Activated CD4-positive, alpha-beta T cell treated with anti-CD3 and anti-CD28 coated beads for 36 hours (primary cell): ENCODE measurements at regions not wholly inside any gene's neighbourhood (a gene's known extent, or its start where the extent isn't known, plus 50 kb on each side); places are given as distances from the start of the nearest gene placed in this dataset.
A peak's percentile ranks its signal among the peaks of the same experiment; 100 is the strongest.
"Not testable (repeated sequence)": the region's sequence is repeated elsewhere in the genome, so short reads cannot be mapped to it uniquely, and the experiment has no call there.

Experiments used
- ATAC-seq: fragments of 200-7000 bp; cut with Tn5 transposase; one replicate; pipeline ENCODE4 v1.10.0; 2021; ENCODE audit warnings: mild to moderate bottlenecking, moderate library complexity
- CTCF ChIA-PET: fragments of 350-600 bp; sonication (Branson Sonifier 250); formaldehyde crosslinking; loops from one replicate; lab custom pipeline; 2021; ENCODE audit warnings: antibody characterized with exemption; lab: Charles Lee
- POLR2A ChIA-PET: fragments of 350-600 bp; sonication (Branson Sonifier 250); formaldehyde crosslinking; loops from one replicate; lab custom pipeline; 2021; ENCODE audit warnings: antibody characterized with exemption, inconsistent platforms; lab: Charles Lee
- DNase-seq: peaks from one replicate; pipeline ENCODE4 v3.0.0-alpha.2; 2020
- H3K27ac Mint-ChIP-seq: one replicate; pipeline ENCODE4 v1.8.0; 2021; ENCODE audit warnings: mixed read lengths
- H3K27me3 Mint-ChIP-seq: one replicate; pipeline ENCODE4 v1.8.0; 2021; ENCODE audit warnings: mixed read lengths
- H3K36me3 Mint-ChIP-seq: one replicate; pipeline ENCODE4 v1.8.0; 2021; ENCODE audit warnings: low read depth, mixed read lengths
- H3K4me1 Mint-ChIP-seq: one replicate; pipeline ENCODE4 v1.8.0; 2021; ENCODE audit warnings: mixed read lengths
- H3K4me3 Mint-ChIP-seq: one replicate; pipeline ENCODE4 v1.8.0; 2021; ENCODE audit warnings: mild to moderate bottlenecking, moderate library complexity, mixed read lengths
- H3K9me3 Mint-ChIP-seq: one replicate; pipeline ENCODE4 v1.8.0; 2021; ENCODE audit warnings: low read depth, mixed read lengths
- intact Hi-C, 2 experiments: fragments of 100-400 bp; cut with DNase I in 1 of 2; cut with micrococcal nuclease in 1 of 2; formaldehyde crosslinking; loops; one replicate each; pipeline versions ENCODE4 v1.14.2 to v1.15.1; 2022 to 2024; cut with DNase I, micrococcal nuclease

DNA sequence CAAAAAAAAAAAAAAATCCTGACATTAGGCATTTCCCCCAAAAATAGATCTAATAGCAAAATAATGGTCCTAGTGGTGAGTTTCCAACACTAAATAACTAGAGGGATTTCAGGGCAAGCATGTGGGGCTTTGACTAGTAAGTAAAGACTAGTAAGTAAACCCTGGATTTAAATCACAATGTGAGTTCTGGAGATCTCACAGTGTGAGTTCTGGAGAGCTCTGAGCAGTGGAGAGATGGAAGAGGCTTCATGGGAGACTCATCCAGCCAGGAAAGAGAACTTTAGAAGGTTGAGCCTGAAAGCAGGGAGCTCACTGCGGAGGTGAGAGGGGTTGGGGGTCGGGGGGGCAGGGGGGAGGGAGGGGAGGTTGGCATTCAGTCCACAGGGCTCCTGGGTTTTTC lies 373.4 kb downstream of the SPATA31A1 start:
- H3K4me1 Mint-ChIP-seq, intact Hi-C loops, ATAC-seq, H3K36me3 Mint-ChIP-seq, H3K4me3 Mint-ChIP-seq, H3K27me3 Mint-ChIP-seq, CTCF ChIA-PET, H3K9me3 Mint-ChIP-seq, H3K27ac Mint-ChIP-seq, DNase-seq, POLR2A ChIA-PET: not testable (repeated sequence)

DNA sequence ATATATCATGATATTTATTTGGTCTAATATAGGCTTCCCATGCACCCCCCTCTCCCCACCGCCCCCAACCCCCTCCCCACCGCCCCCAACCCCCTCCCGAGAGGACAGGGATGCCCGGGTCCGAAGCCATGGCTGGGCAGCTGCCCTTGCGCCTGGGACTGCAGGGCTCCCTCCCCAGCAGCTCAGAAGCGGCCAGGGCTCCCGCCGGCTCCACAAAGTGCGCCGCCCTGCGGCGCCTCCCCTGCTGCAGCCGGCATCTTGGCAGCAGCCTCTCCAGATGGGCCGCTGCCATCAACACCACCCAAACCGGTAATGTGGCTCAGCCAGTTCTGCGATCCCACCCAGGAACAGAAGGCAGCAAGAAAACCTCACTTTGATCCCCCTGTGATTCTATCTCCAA lies 389.4 kb downstream of the SPATA31A1 start:
- DNase-seq, H3K4me1 Mint-ChIP-seq, H3K27me3 Mint-ChIP-seq, H3K9me3 Mint-ChIP-seq, H3K27ac Mint-ChIP-seq, intact Hi-C loops, H3K4me3 Mint-ChIP-seq, POLR2A ChIA-PET, ATAC-seq, H3K36me3 Mint-ChIP-seq, CTCF ChIA-PET: not testable (repeated sequence)

DNA sequence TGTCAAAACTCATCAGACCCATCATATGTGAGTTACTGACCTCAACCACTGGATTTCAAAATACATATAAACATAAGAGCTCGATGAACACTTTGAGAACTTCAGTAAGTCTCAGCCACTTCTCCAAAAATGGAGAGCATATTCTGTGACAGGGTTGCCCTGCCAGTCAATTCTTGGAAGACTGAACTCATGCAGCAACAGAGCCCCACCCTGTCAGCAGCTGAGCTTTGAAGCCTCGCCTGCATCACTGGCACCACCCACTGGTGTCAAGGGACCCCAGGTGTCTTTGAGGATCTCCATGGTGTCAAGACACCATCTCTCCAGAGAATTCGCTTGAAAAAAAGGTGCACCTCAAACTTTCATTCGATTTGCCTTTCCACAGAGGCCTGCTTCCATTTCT lies 420.1 kb downstream of the SPATA31A1 start:
- H3K27ac Mint-ChIP-seq, H3K4me3 Mint-ChIP-seq, DNase-seq, intact Hi-C loops, POLR2A ChIA-PET, H3K9me3 Mint-ChIP-seq, H3K27me3 Mint-ChIP-seq, H3K36me3 Mint-ChIP-seq, ATAC-seq, CTCF ChIA-PET, H3K4me1 Mint-ChIP-seq: not testable (repeated sequence)

DNA sequence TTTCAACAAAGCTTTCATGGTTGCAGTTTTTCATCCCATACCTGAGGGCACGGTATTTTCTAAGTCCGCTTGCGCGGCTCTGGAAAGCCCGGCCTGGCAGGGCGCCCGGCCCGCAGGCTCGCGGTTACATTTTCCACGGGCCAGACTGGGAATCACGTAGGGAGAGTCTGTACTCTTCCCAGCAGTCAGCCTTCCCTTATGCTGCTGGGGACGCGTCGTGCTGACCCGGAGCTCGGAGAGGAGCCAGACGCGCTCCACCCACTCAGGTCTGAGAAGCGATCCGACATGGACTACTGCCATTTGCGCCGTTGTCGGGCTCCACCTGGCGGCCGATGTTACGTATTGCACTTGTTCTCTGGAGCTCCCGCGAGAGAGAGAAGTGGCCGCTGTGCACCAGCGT lies 435.9 kb downstream of the SPATA31A1 start:
- H3K27ac Mint-ChIP-seq, H3K4me3 Mint-ChIP-seq, H3K4me1 Mint-ChIP-seq, H3K36me3 Mint-ChIP-seq, intact Hi-C loops, H3K9me3 Mint-ChIP-seq, CTCF ChIA-PET, POLR2A ChIA-PET, H3K27me3 Mint-ChIP-seq: not testable (repeated sequence)
- ATAC-seq (peak; percentile 93), DNase-seq (peak; percentile 12)

DNA sequence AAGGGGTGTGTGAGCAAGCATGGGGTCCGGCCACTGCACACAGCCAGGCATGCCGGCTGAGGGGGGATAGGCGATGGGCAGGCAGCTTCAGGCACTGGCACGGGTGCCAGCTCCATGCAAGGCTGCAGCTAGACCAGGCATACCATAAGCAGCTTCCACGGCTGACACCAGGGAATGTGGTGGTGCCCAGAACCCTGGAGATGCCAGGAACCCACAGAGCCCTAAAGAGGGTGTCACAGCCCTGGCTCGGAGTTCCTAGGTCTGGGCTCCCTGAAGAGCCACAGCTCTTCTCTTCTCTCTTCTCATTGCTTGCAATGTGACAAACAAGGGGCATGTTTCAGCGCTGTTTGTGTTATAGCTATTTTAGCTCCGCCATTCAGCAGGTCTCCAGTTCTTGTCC lies 442.5 kb downstream of the SPATA31A1 start:
- H3K27me3 Mint-ChIP-seq = not testable (repeated sequence)

DNA sequence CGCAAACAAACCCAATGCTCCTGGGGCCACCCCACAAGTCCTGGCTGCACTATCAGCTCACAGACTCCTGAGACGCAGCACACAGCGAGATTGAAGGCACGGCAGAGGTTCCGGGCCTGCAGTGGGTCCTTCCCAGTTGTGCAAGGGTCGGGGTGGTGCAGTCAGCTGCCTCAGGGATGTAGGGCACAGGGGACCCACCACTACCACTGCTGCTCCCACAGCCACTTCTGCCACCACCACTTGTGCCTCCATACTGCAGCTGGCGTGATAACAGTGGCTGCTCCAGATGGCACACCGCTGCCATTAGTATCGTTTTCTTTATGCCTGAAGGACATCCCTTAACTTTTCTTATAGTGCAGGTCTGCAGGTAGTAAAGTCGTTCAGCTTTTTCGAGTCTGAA lies 443.8 kb downstream of the SPATA31A1 start:
- H3K27me3 Mint-ChIP-seq, POLR2A ChIA-PET, H3K9me3 Mint-ChIP-seq: not testable (repeated sequence)

More for the DNA sequence above, 442.5 kb downstream of the SPATA31A1 start:
- CTCF ChIA-PET, DNase-seq, H3K27ac Mint-ChIP-seq, ATAC-seq, intact Hi-C loops, POLR2A ChIA-PET, H3K4me3 Mint-ChIP-seq, H3K4me1 Mint-ChIP-seq, H3K36me3 Mint-ChIP-seq, H3K9me3 Mint-ChIP-seq: not testable (repeated sequence)

DNA sequence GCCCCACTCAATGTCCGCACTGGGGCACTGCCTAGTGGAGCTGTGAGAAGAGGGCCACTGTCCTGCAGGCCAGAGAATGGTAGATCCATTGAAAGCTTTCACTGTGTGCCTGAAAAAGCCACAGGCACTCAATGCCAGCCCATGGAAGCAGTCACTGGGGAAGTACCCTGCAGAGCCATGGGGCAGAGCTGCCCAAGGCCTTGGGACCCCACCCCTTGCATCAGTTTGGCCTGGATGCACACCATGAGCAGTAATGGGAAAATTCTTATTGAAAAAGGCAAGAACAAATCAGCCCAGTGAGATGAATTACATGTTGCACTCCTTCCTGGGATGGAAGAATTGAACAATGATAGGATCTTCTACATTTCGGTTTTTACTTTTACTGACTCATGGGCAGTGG lies 447.1 kb downstream of the SPATA31A1 start:
- H3K36me3 Mint-ChIP-seq, intact Hi-C loops, H3K9me3 Mint-ChIP-seq, ATAC-seq, POLR2A ChIA-PET, CTCF ChIA-PET, H3K27ac Mint-ChIP-seq, DNase-seq, H3K27me3 Mint-ChIP-seq, H3K4me3 Mint-ChIP-seq, H3K4me1 Mint-ChIP-seq: not testable (repeated sequence)

More for the DNA sequence above, 443.8 kb downstream of the SPATA31A1 start:
- ATAC-seq, H3K4me3 Mint-ChIP-seq, H3K36me3 Mint-ChIP-seq, H3K27ac Mint-ChIP-seq, intact Hi-C loops, CTCF ChIA-PET, H3K4me1 Mint-ChIP-seq, DNase-seq: not testable (repeated sequence)

DNA sequence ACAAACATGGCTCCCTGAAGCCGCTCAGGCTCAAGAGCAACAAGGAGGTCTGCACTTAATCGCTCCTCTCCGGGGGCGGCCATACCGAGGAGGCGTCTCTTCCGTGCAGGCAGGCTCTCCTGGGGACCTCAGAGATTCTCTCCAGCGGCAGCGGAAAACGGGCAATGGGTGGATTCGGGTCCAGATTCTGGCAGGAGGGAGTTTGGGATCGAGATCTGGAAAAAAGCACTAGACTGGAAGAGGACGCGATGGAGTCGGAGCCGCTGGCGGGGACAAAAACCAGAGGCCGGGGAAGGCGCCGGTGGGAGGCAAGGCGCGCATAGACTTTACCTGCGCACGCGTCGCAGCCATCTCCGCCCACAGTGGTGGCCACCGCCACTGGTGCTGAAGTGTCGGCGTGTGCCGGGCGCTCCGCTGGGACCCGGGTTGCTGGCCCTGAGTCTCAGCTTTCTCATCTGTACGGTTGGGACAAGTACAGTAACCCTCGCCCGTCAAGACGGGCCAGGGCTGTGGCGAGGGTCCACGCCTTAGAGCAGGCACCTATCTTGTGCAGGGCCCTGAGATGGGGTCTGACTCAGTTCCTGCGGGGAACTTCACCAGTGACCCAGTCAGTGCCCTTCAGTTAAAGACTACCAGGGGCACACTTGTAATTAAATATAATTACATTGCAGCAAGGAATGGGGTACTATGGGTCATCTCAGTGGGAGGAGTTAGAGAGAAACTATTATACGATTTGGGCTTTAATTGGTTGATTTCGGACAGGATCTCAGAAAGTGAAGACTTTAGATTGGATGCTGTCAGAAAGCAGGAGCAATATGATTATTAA lies 454.1 kb downstream of the SPATA31A1 start:
- H3K4me1 Mint-ChIP-seq, CTCF ChIA-PET, H3K9me3 Mint-ChIP-seq, H3K36me3 Mint-ChIP-seq, intact Hi-C loops, H3K27me3 Mint-ChIP-seq, POLR2A ChIA-PET: not testable (repeated sequence)
- peak overlapping the region; percentile 97 for H3K27ac Mint-ChIP-seq
- H3K4me3 Mint-ChIP-seq = peak overlapping the region; percentile 89
- DNase-seq (peak; percentile 86), ATAC-seq (peak; percentile 63)

DNA sequence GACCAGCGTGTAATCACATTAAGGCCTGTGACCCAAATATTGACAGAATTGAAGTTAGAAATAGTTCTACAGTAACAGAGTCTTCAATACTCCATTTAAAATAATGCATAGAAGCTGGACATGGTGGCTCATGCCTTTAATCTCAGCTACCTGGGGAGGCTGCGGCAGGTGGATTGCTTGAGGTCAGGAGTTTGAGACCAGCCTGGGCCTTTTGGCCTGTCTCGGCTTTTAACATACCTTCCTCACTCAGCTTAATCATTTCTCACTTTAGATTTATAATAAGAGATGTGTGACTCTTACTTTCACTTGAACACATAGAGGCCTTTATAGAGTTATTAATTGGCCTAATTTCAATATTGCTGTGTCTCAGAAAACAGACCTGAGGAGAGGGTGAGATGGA lies 454.9 kb downstream of the SPATA31A1 start:
- POLR2A ChIA-PET, H3K27me3 Mint-ChIP-seq, CTCF ChIA-PET, H3K4me1 Mint-ChIP-seq, H3K27ac Mint-ChIP-seq, intact Hi-C loops, ATAC-seq, H3K4me3 Mint-ChIP-seq, H3K36me3 Mint-ChIP-seq, DNase-seq, H3K9me3 Mint-ChIP-seq: not testable (repeated sequence)

DNA sequence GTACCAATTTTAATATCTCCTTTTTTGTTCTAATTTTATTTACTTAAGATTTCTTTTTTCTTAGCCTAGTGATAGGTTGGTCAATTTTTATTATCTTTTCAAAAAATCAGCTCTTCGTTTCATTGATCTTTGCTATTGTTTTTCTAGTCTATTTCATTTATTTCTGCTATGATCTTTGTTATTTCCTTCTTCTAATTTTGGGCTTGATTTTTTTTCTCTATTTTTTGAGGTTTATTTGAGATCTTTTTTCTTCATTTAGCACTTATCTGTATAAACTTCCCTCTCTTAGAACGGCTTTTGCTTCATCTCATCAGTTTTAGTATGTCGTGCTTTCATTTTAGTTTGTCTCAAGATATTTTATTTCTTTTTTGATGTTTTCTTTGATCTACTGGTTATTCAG lies 456.1 kb downstream of the SPATA31A1 start:
- H3K27ac Mint-ChIP-seq, H3K9me3 Mint-ChIP-seq, intact Hi-C loops, DNase-seq, H3K4me1 Mint-ChIP-seq, CTCF ChIA-PET, ATAC-seq, H3K27me3 Mint-ChIP-seq, H3K4me3 Mint-ChIP-seq, POLR2A ChIA-PET, H3K36me3 Mint-ChIP-seq: not testable (repeated sequence)

DNA sequence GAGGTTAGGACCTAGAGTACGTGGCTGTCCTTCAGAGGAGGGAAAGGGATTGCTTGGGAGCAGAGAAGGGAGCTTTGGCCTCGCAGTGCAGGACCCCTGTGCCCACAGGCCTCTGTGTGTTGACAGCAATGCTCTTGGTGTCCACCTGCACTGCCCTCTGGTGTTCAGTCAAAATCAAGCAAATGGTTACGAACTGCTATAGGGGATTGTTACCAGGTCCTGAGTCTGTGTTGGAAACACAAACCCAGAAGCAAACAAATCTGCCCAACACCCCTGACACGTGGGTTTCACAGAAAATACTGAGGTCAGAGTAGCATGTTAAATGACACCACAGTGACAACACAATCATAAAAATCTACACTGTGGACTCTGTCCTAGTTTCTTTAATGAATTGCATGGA lies 473.0 kb downstream of the SPATA31A1 start:
- H3K9me3 Mint-ChIP-seq, H3K4me1 Mint-ChIP-seq, H3K27me3 Mint-ChIP-seq, intact Hi-C loops, H3K27ac Mint-ChIP-seq, H3K4me3 Mint-ChIP-seq, CTCF ChIA-PET, H3K36me3 Mint-ChIP-seq, POLR2A ChIA-PET, ATAC-seq: not testable (repeated sequence)
- DNase-seq = peak; percentile 8
